HG03378 (cell line): ENCODE measurements at regions not wholly inside any gene's neighbourhood (a gene's known extent, or its start where the extent isn't known, plus 50 kb on each side); places are given as distances from the start of the nearest gene placed in this dataset.

Experiments used
- ATAC-seq: cut with Tn5 transposase; IDR thresholded peaks from one replicate; pipeline ENCODE4 v1.9.1; 2021; ENCODE audit warnings: mild to moderate bottlenecking, moderate library complexity; ENCODE audit not compliant: unreplicated experiment

- ATAC-seq = no peak
These were observed 1295.6 kb upstream of the CDH6 start for GRCh38 chr5:29897916-29898315.

DNA sequence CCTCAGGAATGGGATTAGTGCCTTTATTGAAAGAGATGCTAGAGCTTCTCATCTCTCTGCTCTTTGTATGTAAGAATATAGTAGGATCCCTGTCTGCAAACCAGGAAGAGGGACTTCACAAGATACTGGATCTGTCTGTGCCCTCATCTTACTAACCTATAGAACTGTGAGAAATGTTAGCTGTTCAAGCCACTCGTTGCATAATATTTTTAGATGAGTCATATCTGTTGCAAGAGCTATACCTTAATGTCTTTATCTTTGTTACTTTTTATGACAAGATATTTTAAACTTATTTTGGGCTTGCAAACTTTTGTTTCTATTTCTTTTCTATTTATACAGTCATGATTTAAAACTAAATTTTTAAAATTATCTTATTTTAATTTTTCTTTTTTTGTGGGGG lies 1296.8 kb upstream of the CDH6 start:
- ATAC-seq = no peak

DNA sequence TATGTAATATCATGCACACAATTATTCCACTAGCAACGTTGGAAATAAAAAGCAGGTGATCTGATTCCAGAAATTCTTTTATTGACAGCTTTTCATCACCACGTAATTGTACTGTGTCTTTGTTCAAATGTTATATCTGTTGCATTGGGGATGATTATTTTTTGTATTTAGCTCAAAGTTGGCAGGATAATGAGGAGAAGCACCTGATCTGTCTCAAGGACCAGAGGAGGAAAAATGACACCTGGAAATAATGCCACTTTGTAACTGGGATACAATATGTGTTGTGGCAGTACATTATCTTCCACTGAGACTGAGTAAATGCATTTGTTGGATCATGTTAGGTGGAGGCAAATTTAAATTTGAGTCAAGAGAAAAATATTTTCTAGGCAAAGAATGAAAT lies 1298.8 kb upstream of the CDH6 start:
- no peak for ATAC-seq

GRCh38 chr5:29889051-29889450 lies 1304.4 kb upstream of the CDH6 start:
- no peak for ATAC-seq

- no peak for ATAC-seq
These were observed 1307.9 kb upstream of the CDH6 start for GRCh38 chr5:29885595-29885994.

DNA sequence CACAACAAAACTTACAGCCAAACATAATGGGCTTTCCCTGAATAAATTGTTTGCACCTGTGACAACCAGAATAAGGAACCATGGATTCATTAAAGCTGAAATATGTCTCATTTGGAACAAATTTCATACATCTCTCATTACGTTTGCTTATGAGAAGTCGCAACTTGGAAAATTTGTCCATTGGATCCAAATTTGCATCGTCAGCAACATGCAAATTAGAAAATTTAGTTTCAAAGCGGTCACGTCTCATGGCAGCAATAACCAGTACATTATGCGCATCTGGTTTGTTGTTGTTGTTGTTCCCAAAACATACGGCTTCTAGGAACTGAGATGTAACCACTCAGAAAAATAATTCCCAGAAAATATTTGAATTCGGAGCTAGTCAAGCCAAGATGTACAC lies 1311.5 kb upstream of the CDH6 start:
- no peak for ATAC-seq

DNA sequence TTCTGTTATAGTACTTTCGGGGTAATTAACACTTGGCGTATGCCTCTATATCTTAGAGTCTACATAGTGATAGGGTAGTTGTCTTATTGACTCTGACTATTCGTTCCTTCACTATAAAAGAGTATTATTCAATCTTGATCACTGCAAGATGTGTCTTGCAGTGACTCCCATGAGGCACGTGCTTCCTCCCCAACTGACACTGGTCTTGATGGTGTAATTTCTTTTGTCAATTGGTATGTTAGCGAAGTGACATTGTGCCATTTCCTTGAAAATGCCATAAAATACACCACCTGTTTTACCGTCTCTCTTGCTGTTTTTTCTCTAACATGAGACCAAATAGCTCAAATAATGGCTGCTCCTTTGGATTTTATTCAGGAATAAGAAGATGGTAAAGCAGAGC lies 1314.1 kb upstream of the CDH6 start:
- ATAC-seq = no peak

DNA sequence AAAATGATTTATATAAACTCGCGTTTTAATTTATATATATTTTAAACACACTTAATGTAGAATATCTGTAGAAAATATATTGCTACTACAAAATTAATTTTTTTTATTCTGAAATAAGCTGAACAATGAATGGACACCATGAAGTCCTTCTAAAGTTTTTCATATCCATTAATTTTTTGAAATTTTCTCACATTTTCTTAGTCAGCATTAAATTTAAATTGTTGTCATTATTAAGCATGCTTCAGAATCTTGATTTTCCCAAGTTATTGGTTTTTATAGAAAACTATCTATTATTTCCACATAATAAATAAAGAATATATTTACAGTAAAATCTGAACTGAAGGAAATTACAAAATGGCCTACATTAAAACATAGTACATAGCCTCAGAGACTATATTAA lies 1314.9 kb upstream of the CDH6 start:
- no peak for ATAC-seq

GRCh38 chr5:29867155-29867554 lies 1326.3 kb upstream of the CDH6 start:
- ATAC-seq = no peak

- ATAC-seq = no peak
These were observed 1339.7 kb upstream of the CDH6 start for GRCh38 chr5:29853711-29854220.

GRCh38 chr5:29852329-29852728 lies 1341.2 kb upstream of the CDH6 start:
- no peak for ATAC-seq

DNA sequence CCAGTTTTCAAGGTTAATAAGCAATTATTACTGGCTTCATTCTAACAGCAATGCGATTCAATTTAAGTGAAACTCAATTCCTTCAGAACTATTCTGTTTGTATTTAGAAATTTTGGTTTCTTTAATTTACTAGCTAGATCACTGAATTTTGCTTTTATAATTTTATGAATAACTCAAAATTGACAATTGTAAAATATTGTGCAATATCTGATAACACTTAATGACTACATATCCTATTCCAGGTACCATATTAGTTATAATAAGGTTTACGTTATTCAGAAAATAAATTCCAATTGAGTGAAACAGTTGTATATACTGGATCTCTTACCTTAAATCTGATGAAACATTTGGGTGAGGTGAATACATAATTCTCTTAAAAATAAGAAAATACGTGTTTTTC lies 1348.3 kb upstream of the CDH6 start:
- no peak for ATAC-seq

GRCh38 chr5:29833394-29833793 lies 1360.1 kb upstream of the CDH6 start:
- no peak for ATAC-seq

DNA sequence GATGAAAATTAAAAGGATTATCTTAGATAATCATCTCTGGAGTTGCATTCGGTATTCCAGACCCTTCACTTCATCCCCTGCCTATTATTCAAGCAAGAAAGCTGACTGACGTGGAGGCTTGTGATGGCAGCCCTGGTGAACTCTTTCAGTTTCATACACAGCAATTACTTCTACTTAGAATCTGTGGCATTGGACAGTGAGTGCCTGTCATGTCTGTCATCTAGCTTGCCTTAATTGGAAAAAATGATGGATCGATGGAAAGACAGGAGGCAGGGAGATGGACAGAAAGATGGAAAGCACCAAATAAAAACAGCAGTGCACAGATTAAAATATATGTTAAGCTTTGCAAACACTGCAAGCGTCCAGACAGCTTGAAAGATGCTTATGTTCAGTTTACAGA lies 1371.0 kb upstream of the CDH6 start:
- no peak for ATAC-seq

GRCh38 chr5:29811914-29812679 lies 1381.4 kb upstream of the CDH6 start:
- no peak for ATAC-seq

- ATAC-seq = no peak
These were observed 1387.7 kb upstream of the CDH6 start for GRCh38 chr5:29805804-29806203.

- ATAC-seq = no peak
These were observed 1392.7 kb upstream of the CDH6 start for GRCh38 chr5:29800752-29801151.

GRCh38 chr5:29796013-29796412 lies 1397.5 kb upstream of the CDH6 start:
- ATAC-seq = no peak

GRCh38 chr5:29795096-29795652 lies 1398.3 kb upstream of the CDH6 start:
- ATAC-seq = no peak

DNA sequence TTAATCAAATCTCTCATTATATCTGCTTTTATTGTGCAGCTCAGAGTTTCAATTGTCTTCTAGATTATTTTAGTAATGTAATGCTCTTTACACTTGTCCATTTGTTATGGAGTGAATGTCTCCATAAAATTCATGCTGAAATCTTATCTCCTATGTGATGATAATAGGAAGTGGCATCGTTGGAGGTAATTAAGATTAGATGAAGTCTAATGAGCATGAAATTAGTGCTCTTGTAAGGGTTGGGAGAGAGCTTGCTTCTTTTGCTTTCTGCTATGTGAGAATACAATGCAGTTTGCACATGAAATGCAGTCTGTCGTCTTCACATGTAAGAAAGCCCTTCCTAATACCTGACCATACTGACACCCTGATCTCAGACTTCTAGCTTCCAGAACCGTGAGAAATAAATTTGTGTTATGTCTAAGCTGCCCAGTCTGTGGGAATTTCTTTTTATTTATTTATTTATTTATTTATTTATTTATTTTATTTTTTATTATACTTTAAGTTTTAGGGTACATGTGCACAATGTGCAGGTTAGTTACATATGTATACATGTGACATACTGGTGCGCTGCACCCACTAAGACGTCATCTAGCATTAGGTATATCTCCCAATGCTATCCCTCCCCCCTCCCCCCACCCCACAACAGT lies 1399.2 kb upstream of the CDH6 start:
- ATAC-seq = no peak

GRCh38 chr5:29790281-29790680 lies 1403.2 kb upstream of the CDH6 start:
- ATAC-seq = no peak

DNA sequence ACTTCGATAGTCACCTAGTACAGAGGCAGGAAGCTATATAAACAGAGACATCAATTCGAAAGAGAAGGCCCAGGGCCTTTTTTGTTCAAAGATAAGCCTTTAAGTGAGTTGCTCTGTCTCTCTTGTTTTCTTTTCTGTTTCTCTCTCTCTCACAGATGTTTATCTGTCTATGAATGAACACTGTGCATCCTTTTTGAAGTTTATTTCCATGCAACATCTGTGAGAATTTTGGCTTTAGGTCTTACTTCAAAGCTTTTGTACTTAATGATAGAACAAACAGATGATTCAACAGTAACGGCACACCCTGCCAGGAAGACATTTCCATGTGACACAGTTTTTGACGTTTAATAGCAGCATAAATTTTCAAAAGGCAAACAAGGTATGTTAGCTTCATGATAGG lies 1413.1 kb upstream of the CDH6 start:
- ATAC-seq = no peak
